ENCODE measurements at regions not wholly inside any gene's neighbourhood (a gene's known extent, or its start where the extent isn't known, plus 50 kb on each side); places are given as distances from the start of the nearest gene placed in this dataset.

DNA sequence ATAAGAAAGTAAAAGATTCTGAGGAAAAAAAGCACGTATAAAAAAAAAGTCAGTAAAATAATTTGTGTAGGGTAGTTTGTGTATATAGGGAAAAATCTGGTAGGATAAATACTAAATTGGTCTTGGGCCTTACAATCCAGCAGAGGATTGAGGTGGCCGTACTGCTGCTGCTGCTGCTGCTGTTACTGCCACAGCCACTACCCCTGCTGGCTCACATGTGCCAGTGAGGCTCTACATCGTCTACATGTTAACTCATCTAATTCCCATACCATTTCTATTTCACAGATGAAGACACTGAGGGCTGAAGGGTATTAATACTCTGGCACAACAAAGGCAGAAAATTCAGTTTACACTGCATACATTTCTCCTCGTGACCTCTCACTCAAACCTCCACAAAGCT is 928.5 kb downstream of the TLE4 start:
- Histone ChIP-seq H3K36me3 (replicated peaks in 1 of 2; ENCODE audit: control insufficient read depth in 1 of 2, insufficient read depth in 2 of 2, low read length in 2 of 2) (no peaks in the 10 kb centered on the region), H3K4me1 (ENCODE audit: insufficient read depth, low read length) (no peaks in the 10 kb centered on the region), H3K4me2 (ENCODE audit: low read depth, low read length) (no peak overlapping the region), H3K27ac (ENCODE audit: extremely low read length, insufficient read depth, low read length) (no peak overlapping the region), H4K20me1 (ENCODE audit: insufficient read depth, low read length) (no peaks in the 10 kb centered on the region), H3K79me2 (ENCODE audit: insufficient read depth, low read length) (no peaks in the 10 kb centered on the region), H3K9ac (ENCODE audit: insufficient read depth, low read depth, low read length) (no peak overlapping the region), H3K9me3 (ENCODE audit: low read length) (peaks cover 34% of the 10 kb centered on the region), H2AFZ (ENCODE audit: low read length) (no peak overlapping the region), H3K27me3 (ENCODE audit: control insufficient read depth in 1 of 2, insufficient read depth in 2 of 2, low read length in 2 of 2) (no peaks in the 10 kb centered on the region), H3K4me3 (replicated peaks in 1 of 3; ENCODE audit: insufficient read depth in 1 of 3, low read depth in 2 of 3, low read length in 3 of 3) (no peak overlapping the region)
- ATAC-seq = no peak
- ChIA-PET POLR2A (no interaction called here), CTCF (ENCODE audit: low intra/inter-chr PET ratio, low total read pairs) (no interaction called here)
- no TSS peak for BruUV-seq (replicated peaks)
- no peak for DNase-seq (ENCODE audit: low spot score)
- intact Hi-C loops (cut with micrococcal nuclease; ENCODE audit: unreplicated experiment) = no loop called here
- in situ Hi-C loops (cut with HindIII; ENCODE audit: extremely low pct_ligation_motif_present, low pct_unique_long_range_greater_than_20kb) = no loop called here
- 23% methylated on average over 4 of the region's 4 CpGs for WGBS (ENCODE audit: low lambda C conversion rate)
- FAIRE-seq = no peak
- no peak for TF ChIP-seq FOXJ3 (CRISPR knock-in tag; IDR thresholded peaks at IDR 0.05; ENCODE audit: borderline replicate concordance)
- no peak for TF ChIP-seq SAFB2 (CRISPR knock-in tag; IDR thresholded peaks at IDR 0.05; ENCODE audit: borderline replicate concordance, low read depth)

DNA sequence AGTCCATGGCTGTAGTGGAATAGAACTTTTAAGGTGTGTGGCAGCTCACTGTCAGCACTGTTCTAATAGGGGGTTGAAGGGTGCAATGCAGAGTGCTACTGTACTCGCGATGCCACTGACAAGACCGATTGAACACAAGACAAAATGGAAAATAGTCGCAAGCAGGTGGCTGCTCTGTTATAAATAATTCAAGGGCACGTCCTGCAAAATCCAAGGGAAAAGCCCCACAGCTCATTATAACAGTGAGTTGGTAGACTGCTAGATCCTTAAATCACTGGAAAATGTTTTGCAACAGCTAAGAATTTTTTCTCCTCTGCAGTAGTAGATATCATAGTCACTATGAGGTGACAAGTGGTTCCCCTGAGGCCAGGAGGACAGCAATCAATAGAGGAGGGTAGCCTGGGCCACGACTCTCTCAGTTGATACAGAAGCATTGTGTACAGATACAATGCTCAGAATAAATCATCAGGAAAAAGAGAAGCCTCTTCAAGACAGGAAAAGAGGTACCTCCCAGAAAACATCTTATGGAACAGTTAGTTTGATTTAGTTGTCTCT is 926.3 kb downstream of the TLE4 start:
- Histone ChIP-seq H3K4me1 (ENCODE audit: insufficient read depth, low read length) (no peaks in the 10 kb centered on the region), H3K79me2 (ENCODE audit: insufficient read depth, low read length) (no peaks in the 10 kb centered on the region), H4K20me1 (ENCODE audit: insufficient read depth, low read length) (no peaks in the 10 kb centered on the region), H3K4me3 (replicated peaks in 1 of 3; ENCODE audit: insufficient read depth in 1 of 3, low read depth in 2 of 3, low read length in 3 of 3) (no peak overlapping the region), H3K9me3 (ENCODE audit: low read length) (peaks cover 50% of the 10 kb centered on the region), H3K9ac (ENCODE audit: insufficient read depth, low read depth, low read length) (no peak overlapping the region), H2AFZ (ENCODE audit: low read length) (no peak overlapping the region), H3K27ac (ENCODE audit: extremely low read length, insufficient read depth, low read length) (no peak overlapping the region), H3K4me2 (ENCODE audit: low read depth, low read length) (no peak overlapping the region), H3K27me3 (ENCODE audit: control insufficient read depth in 1 of 2, insufficient read depth in 2 of 2, low read length in 2 of 2) (no peaks in the 10 kb centered on the region), H3K36me3 (replicated peaks in 1 of 2; ENCODE audit: control insufficient read depth in 1 of 2, insufficient read depth in 2 of 2, low read length in 2 of 2) (no peaks in the 10 kb centered on the region)
- POLR2A ChIA-PET = no interaction called here
- WGBS (ENCODE audit: low lambda C conversion rate) = 24% methylated on average over 6 of the region's 6 CpGs
- intact Hi-C loops (cut with micrococcal nuclease; ENCODE audit: unreplicated experiment) = no loop called here
- FAIRE-seq (no peak), DNase-seq (ENCODE audit: low spot score) (no peak), ATAC-seq (no peak)
- CTCF ChIA-PET (ENCODE audit: low intra/inter-chr PET ratio, low total read pairs) = no interaction called here
- in situ Hi-C loops (cut with HindIII; ENCODE audit: extremely low pct_ligation_motif_present, low pct_unique_long_range_greater_than_20kb) = no loop called here
- no TSS peak for BruUV-seq (replicated peaks)
- no peak for TF ChIP-seq MIER3 (CRISPR knock-in tag; IDR thresholded peaks at IDR 0.05; ENCODE audit: borderline replicate concordance)
- no peak for TF ChIP-seq NFYC (CRISPR knock-in tag; IDR thresholded peaks at IDR 0.05)
- no peak for TF ChIP-seq ZC3H4 (CRISPR knock-in tag; IDR thresholded peaks at IDR 0.05; ENCODE audit: borderline replicate concordance)
- TF ChIP-seq, protein P1, sequence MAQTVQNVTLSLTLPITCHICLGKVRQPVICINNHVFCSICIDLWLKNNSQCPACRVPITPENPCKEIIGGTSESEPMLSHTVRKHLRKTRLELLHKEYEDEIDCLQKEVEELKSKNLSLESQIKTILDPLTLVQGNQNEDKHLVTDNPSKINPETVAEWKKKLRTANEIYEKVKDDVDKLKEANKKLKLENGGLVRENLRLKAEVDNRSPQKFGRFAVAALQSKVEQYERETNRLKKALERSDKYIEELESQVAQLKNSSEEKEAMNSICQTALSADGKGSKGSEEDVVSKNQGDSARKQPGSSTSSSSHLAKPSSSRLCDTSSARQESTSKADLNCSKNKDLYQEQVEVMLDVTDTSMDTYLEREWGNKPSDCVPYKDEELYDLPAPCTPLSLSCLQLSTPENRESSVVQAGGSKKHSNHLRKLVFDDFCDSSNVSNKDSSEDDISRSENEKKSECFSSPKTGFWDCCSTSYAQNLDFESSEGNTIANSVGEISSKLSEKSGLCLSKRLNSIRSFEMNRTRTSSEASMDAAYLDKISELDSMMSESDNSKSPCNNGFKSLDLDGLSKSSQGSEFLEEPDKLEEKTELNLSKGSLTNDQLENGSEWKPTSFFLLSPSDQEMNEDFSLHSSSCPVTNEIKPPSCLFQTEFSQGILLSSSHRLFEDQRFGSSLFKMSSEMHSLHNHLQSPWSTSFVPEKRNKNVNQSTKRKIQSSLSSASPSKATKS (CRISPR knock-in tag; IDR thresholded peaks at IDR 0.05) = no peak
- no peak for TF ChIP-seq SIX4 (CRISPR knock-in tag; IDR thresholded peaks at IDR 0.05)
- TF ChIP-seq IRF2 (CRISPR knock-in tag; IDR thresholded peaks at IDR 0.05) = no peak
- TF ChIP-seq, protein P2, sequence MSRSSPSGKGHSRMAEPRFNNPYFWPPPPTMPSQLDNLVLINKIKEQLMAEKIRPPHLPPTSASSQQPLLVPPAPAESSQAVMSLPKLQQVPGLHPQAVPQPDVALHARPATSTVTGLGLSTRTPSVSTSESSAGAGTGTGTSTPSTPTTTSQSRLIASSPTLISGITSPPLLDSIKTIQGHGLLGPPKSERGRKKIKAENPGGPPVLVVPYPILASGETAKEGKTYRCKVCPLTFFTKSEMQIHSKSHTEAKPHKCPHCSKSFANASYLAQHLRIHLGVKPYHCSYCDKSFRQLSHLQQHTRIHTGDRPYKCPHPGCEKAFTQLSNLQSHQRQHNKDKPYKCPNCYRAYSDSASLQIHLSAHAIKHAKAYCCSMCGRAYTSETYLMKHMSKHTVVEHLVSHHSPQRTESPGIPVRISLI (CRISPR knock-in tag; IDR thresholded peaks at IDR 0.05; ENCODE audit: borderline replicate concordance) = no peak
- TF ChIP-seq HMG20B (CRISPR knock-in tag; conservative IDR thresholded peaks at IDR 0.05) = no peak
- TF ChIP-seq ZNF251 (CRISPR knock-in tag; IDR thresholded peaks at IDR 0.05) = no peak
- no peak for TF ChIP-seq RFX1 (IDR thresholded peaks at IDR 0.05)
